GM18508 (cell line): ENCODE measurements at regions not wholly inside any gene's neighbourhood (a gene's known extent, or its start where the extent isn't known, plus 50 kb on each side); places are given as distances from the start of the nearest gene placed in this dataset.
"Not testable (repeated sequence)": the region's sequence is repeated elsewhere in the genome, so short reads cannot be mapped to it uniquely, and the experiment has no call there.

ENCODE experiments used
- ATAC-seq: cut with Tn5 transposase; IDR thresholded peaks from one replicate; pipeline ENCODE4 v1.9.1; 2021; ENCODE audit warnings: moderate number of reproducible peaks; ENCODE audit not compliant: insufficient read depth, unreplicated experiment

DNA sequence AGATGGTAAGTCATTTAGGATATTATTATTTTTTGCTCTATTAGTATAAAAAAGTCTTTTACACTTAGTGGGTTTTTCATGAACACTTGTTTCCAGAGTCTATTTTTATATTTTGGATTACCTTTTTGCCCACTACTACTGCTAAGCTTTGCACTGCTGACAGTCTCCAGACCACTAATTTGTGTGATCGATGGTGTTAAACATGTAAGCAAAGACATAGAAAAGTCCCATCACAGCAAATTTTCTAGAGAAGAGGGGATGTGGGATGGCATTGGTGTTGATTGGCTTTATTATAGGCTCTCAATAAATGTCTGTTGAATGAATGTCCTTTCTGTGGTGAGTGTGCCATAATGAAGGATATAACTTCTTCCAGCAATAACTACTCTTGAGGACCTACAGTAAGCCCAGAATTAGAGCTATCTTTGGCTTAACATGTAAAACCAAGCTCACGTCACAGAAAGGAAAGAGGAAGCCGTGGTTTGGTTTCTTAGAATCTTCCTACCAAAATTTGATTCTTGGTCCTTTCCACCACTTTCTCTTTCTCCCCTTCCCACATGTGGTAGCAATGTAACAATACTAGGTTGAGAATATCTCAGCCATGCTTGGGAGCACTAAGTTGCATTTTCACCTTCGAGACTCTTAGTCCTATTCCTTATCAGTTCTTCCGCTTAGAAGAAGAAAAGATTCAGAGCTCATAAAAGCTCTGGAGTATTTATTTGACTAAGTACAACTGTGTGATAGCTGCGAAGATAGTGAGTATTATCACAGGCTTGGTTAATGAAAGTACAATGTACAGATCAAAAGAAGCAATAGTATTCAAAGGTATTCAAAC lies 90.6 kb upstream of the UMPS start:
- ATAC-seq = no peak

- ATAC-seq = no peak
Observed at GRCh38 chr3:124640635-124641306, 89.5 kb upstream of the UMPS start.

DNA sequence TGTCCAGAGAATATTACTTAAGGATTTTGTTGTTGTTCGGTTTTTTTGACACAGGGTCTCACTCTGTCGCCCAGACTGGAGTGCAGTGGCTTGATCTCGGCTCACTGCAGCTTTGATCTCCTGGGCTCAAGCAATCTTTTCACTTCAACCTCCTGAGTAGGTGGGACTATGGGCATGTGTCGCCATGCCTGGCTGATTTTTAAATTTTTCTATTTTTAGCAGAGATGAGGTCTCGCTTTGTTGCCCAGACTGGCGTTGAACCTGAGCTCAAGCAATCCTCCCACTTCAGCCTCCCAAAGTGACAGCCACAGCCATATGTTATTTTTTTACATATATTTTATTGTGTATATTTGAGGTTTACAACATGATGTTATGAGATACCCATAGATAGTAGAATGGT lies 86.8 kb upstream of the UMPS start:
- ATAC-seq = no peak

- ATAC-seq = not testable (repeated sequence)
Observed at GRCh38 chr3:124646186-124646585, 84.1 kb upstream of the UMPS start.

DNA sequence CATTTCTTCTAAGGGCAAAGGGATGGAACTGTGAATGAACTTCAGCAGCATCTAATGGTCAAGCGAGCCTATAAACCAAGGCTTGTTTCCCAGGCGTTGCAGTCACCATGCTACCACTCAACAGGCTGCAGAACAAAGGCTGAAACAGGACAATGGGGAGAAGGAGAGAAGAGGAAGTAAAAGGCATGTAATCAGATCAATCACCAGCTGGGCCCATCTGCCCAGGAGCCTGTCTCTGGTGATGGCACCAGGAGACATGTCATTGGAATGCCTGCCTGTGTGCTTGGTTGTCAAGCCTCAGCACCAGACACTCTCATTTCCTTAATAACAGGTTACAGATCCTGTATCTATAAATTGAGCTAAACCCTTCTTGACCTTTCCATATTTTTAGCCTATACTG lies 81.7 kb upstream of the UMPS start:
- ATAC-seq = no peak

- ATAC-seq = no peak
Observed at GRCh38 chr3:124650798-124651197, 79.5 kb upstream of the UMPS start.

GRCh38 chr3:124651416-124651815 lies 78.8 kb upstream of the UMPS start:
- not testable (repeated sequence) for ATAC-seq

DNA sequence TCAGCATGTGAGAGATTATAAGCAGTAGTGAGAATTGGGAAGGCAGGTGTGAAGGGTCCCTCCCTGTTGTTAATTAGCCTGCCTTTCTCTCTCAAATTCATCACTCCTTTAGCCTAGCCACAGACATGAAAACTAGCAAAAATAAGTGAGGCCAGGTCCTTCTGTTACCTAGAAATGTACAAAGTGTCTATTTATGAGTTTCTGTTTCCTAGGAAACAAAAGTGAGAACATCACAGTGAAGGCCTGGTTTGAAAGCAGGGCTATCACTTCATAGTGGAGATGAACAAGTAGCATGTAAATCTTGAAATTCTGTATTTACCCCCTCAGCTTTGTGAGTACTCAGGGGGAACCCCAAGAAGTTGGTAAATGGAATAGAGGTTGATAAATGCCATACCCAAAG lies 78.2 kb upstream of the UMPS start:
- ATAC-seq = no peak

DNA sequence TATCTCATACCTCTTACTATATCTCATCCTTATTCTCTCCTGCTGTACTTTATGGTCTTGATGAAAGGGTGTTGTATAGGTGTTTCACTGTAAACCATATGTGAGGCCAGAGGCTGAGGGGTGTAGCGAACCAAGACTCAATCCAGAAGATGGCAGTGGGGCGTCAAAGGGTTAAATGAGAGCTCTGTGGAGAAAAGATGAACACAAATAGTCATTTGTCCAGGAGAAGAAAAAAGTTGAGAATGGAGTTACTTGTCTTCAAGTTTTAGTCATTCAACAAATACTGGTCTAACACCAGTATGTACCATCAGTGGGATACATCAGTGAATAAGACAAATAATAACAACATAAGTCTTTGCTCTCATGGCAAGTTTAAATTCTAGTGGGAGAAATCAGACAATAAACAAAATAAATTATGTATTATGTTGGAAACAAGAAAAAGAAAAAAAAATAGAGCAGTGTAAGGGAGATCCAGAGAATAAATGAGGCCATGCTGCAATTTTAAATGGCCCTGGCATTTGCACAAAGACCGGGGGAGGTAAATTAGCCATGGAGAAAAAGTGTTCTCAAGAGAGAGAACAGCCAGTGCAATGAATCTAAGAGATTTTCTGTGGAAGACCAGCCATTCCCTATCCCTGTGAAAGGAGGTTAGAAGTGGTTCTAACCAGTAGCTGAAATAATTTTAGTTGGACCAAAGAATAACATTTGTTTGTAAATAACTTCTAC lies 77.0 kb upstream of the UMPS start:
- ATAC-seq = no peak

GRCh38 chr3:124653797-124654469 lies 76.3 kb upstream of the UMPS start:
- ATAC-seq = no peak

DNA sequence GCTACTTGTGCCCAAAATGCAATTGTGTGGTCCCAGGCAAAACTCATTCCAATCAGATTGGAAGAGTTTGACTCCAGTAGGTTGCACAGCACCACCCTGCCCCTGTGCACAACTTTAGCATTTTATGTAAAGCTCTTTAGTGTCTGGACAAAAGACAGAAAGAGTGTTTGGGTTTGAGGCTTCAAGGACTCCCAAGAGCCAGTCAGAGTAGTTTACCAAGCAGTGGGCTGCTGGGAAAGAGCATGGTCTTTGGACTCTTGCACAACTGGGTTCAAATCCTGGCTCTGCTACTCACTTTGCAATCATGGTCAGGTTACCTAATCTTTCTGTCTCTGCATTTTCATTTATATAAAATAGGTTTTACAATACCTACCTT lies 75.8 kb upstream of the UMPS start:
- no peak for ATAC-seq

DNA sequence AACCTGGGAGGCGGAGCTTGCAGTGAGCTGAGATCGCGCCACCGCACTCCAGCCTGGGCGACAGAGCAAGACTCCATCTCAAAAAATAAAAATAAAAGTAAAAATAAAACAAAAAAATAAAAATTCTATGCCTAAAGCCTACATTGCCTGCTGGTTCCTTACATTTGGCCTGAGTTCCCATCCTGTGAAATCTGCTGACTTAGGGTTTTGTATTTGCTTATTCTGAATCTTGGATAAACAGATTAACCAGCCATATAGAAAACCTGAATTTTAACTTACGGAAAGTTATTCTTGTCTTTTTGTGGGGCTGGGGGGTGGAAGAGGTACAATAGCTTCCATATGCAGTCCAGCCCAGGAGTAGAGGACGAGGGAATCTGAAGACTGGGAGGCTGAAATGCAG lies 73.7 kb upstream of the UMPS start:
- no peak for ATAC-seq

- no peak for ATAC-seq
Observed at GRCh38 chr3:124657138-124657537, 73.1 kb upstream of the UMPS start.

DNA sequence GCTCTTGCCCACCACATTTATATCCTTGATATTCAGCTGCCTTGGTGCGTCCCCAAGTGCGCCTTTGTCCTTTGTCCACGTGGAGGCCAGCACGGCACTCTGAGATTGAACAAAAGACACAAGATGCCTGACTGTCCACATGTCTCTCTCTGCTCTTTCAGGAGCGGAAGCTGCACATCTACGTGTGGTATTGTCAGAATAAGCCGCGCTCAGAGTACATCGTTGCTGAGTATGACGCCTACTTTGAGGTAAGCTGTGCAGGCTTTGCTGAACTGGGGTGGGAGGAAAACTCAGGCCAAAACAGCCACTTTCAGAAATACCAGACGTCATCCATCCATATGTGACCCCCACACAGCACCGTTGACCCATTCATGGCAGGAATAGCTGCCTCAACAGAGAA lies 72.0 kb upstream of the UMPS start:
- ATAC-seq = no peak

DNA sequence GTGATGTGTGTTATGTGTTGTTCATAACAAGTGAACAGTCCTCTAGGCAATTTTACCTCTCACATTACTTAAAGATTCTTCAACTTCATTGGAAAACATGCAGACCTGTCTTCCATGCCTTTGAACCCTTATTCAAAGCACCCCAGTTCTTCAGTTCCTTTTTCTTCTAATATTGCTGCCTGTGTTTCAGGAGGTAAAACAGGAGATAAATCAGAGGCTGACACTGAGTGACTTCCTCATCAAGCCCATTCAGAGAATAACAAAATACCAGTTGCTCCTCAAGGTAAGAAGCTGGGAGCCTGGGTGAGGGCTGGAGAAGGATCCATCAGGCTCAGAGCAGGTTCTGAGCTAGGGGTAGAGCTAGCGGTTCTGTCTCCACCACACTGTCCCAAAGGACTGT lies 71.1 kb upstream of the UMPS start:
- no peak for ATAC-seq

DNA sequence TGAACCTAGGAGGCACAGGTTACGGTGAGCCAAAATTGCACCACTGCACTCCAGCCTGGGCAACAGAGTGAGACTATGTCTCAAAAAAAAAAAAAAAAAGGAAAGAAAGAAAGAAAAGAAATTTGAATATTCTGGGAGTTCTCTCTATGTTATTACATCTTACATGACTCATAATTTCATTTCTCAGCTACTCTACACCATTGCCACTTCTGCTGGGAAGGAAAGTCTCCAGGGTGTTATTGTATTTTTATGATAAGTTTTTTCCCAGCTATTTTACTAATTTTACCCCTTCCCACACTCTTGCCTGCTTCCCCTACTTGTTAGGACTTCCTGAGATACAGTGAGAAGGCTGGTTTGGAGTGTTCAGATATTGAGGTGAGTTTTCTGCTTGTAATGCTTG lies 69.7 kb upstream of the UMPS start:
- ATAC-seq = no peak

DNA sequence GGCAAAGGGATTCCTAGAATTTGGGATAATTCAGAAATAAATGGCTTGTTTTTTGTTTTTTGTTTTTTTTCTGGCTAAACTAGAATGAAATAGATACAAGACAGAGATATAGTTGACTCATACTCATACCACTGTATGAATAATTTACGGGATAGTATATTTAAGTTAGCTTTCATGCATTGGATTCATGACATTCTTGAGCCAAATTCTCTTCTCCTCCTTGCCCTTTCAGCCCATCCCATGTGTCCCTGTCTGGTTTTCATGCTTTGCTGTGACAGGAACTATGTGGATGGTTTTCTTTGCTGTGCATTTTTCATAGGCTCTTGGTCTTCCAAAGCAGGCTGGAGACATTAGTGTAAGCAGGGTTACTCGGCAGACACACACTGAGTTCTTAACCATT lies 66.6 kb upstream of the UMPS start:
- ATAC-seq = no peak

GRCh38 chr3:124664804-124665203 lies 65.4 kb upstream of the UMPS start:
- ATAC-seq = no peak

GRCh38 chr3:124666067-124666466 lies 64.2 kb upstream of the UMPS start:
- ATAC-seq = no peak

DNA sequence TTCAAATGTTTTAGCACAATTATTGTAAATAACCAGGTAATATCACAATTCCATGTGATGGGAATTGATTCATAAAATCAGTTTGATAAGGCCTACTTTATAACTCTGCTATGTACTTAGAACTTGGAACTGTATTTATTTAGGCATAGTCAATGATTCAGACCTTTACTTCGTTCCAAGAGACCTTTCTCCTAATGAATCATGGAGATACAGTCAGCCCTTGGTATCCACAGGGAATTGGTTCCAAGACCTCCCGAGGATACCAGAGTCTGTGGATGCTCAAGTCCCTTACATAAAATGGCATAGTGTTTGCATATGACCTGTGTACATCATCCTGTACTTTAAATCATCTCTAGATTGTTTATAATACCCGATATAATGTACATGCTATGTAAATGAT lies 60.8 kb upstream of the UMPS start:
- no peak for ATAC-seq

- ATAC-seq = no peak
Observed at GRCh38 chr3:124671106-124671505, 59.1 kb upstream of the UMPS start.
